ENCODE measurements at regions not wholly inside any gene's neighbourhood (a gene's known extent, or its start where the extent isn't known, plus 50 kb on each side); places are given as distances from the start of the nearest gene placed in this dataset.

- DNase-seq, result no peak
These were observed 595.0 kb upstream of the LRRC4C start for GRCh38 chr11:42054351-42054900.

- no peak for DNase-seq
These were observed 596.2 kb upstream of the LRRC4C start for GRCh38 chr11:42055606-42056005.

- no peak for DNase-seq
These were observed 599.3 kb upstream of the LRRC4C start for GRCh38 chr11:42058794-42059193.

GRCh38 chr11:42065199-42065598, 605.7 kb upstream of the LRRC4C start:
- no peak for DNase-seq

- DNase-seq, result no peak
These were observed 606.7 kb upstream of the LRRC4C start for GRCh38 chr11:42066113-42066512.

- no peak for DNase-seq
These were observed 614.9 kb upstream of the LRRC4C start for GRCh38 chr11:42074306-42074705.

GRCh38 chr11:42075180-42075579, 615.7 kb upstream of the LRRC4C start:
- no peak for DNase-seq

GRCh38 chr11:42077794-42078193, 618.3 kb upstream of the LRRC4C start:
- no peak for DNase-seq

- no peak for DNase-seq
These were observed 626.3 kb upstream of the LRRC4C start for GRCh38 chr11:42085736-42086135.

GRCh38 chr11:42093541-42093940, 634.1 kb upstream of the LRRC4C start:
- DNase-seq, result no peak

- no peak for DNase-seq
These were observed 638.6 kb upstream of the LRRC4C start for GRCh38 chr11:42098075-42098474.

GRCh38 chr11:42112866-42113265, 653.4 kb upstream of the LRRC4C start:
- no peak for DNase-seq

- no peak for DNase-seq
These were observed 655.5 kb upstream of the LRRC4C start for GRCh38 chr11:42114927-42115326.

GRCh38 chr11:42138454-42138853, 679.0 kb upstream of the LRRC4C start:
- DNase-seq, result no peak

GRCh38 chr11:42145311-42145710, 685.9 kb upstream of the LRRC4C start:
- no peak for DNase-seq

- no peak for DNase-seq
These were observed 702.4 kb upstream of the LRRC4C start for GRCh38 chr11:42161886-42162285.

- no peak for DNase-seq
These were observed 709.7 kb upstream of the LRRC4C start for GRCh38 chr11:42169191-42169590.

- no peak for DNase-seq
These were observed 711.1 kb upstream of the LRRC4C start for GRCh38 chr11:42170601-42171000.

GRCh38 chr11:42171046-42171445, 711.6 kb upstream of the LRRC4C start:
- DNase-seq, result no peak

- DNase-seq, result no peak
These were observed 713.0 kb upstream of the LRRC4C start for GRCh38 chr11:42172441-42172840.

GRCh38 chr11:42175203-42175602, 715.8 kb upstream of the LRRC4C start:
- no peak for DNase-seq

- no peak for DNase-seq
These were observed 719.8 kb upstream of the LRRC4C start for GRCh38 chr11:42179216-42179615.

GRCh38 chr11:42195289-42196013, 736.0 kb upstream of the LRRC4C start:
- DNase-seq, result no peak

GRCh38 chr11:42200311-42200710, 740.9 kb upstream of the LRRC4C start:
- no peak for DNase-seq

- no peak for DNase-seq
These were observed 742.2 kb upstream of the LRRC4C start for GRCh38 chr11:42201603-42202148.

Data from NCI-H2081 (cell line).